Esophagus muscularis mucosa (tissue), 4 donors: ENCODE measurements at regions not wholly inside any gene's neighbourhood (a gene's known extent, or its start where the extent isn't known, plus 50 kb on each side); places are given as distances from the start of the nearest gene placed in this dataset.

Experiments used
- DNase-seq: peaks from one replicate; pipeline ENCODE4 v3.0.0-alpha.2; 2017; ENCODE audit errors: extremely low spot score
- H3K27ac ChIP-seq, 4 donors: fragments of 200-600 bp; sonication (generic); replicated peaks in 1 of 4; 1 replicate in 3 of 4; 2 replicates in 1 of 4; pipeline ENCODE4 v1.5.1; 2016 to 2019; ENCODE audit warnings: mild to moderate bottlenecking in 1 of 4
- H3K27me3 ChIP-seq, 4 donors: fragments of 200-600 bp; sonication (generic); one replicate each; pipeline versions ENCODE4 v1.5.1 to v1.6.0; 2016 to 2019
- H3K36me3 ChIP-seq, 4 donors: fragments of 200-600 bp; sonication (generic); one replicate each; pipeline ENCODE4 v1.5.1; 2016 to 2019
- H3K4me1 ChIP-seq, 4 donors: fragments of 200-600 bp; sonication (generic); one replicate each; pipeline ENCODE4 v1.5.1; 2016 to 2019
- H3K4me3 ChIP-seq, 4 donors: fragments of 200-600 bp; sonication (generic); 1 replicate in 2 of 4; 2 replicates in 2 of 4; pipeline ENCODE4 v1.5.1; 2016 to 2019; ENCODE audit warnings: mild to moderate bottlenecking in 4 of 4, moderate library complexity in 1 of 4
- H3K9me3 ChIP-seq, 4 donors: fragments of 200-600 bp; sonication (generic); 1 replicate in 3 of 4; 2 replicates in 1 of 4; pipeline ENCODE4 v1.5.1; 2016 to 2019
- CTCF ChIP-seq, 3 experiments: fragments of 200-600 bp in 2 of 3; fragments of 450-650 bp in 1 of 3; sonication (generic) in 2 of 3; IDR thresholded peaks; one replicate each; pipeline ENCODE4 v1.5.1; 2017 to 2019; ENCODE audit warnings: antibody characterized with exemption in 3 of 3, mild to moderate bottlenecking in 2 of 3, moderate library complexity in 1 of 3
- EP300 ChIP-seq: sonication (generic); formaldehyde crosslinking; IDR thresholded peaks from one replicate; pipeline ENCODE4 v1.6.1; 2017; ENCODE audit warnings: antibody characterized with exemption
- POLR2A ChIP-seq: fragments of 450-650 bp; IDR thresholded peaks from one replicate; pipeline ENCODE4 v1.6.1; 2017; ENCODE audit warnings: antibody characterized with exemption, moderate library complexity, mild to moderate bottlenecking, low read depth
- POLR2AphosphoS5 ChIP-seq, 2 donors: sonication (generic); formaldehyde crosslinking; IDR thresholded peaks; one replicate each; pipeline ENCODE4 v1.6.1; 2017; ENCODE audit warnings: antibody characterized with exemption in 2 of 2
- WGBS: methylation state at CpG from one replicate; pipeline ENCODE4 v1.1.5; 2018; 5-methylcytosine and 5-hydroxymethylcytosine counted together
- intact Hi-C: fragments of 100-400 bp; cut with DNase I; formaldehyde crosslinking; loops from one replicate; pipeline ENCODE4 v1.15.1; 2023

- no peaks in the 10 kb centered on the region for H3K36me3 ChIP-seq
- no peak overlapping the region for H3K4me3 ChIP-seq
- WGBS: 75% methylated on average over 1 of the region's 1 CpG
- H3K4me1 ChIP-seq: peaks cover 0 to 4% (median 0%) of the 10 kb centered on the region in 4 donors
- H3K27ac ChIP-seq: no peak overlapping the region
- H3K9me3 ChIP-seq: no peaks in the 10 kb centered on the region
- DNase-seq: no peak
- TF ChIP-seq POLR2A (no peak), POLR2AphosphoS5 (IDR thresholded peaks at IDR 0.05) (no peak), EP300 (no peak), CTCF (IDR thresholded peaks at IDR 0.05) (no peak)
- intact Hi-C loops: no loop called here
- no peaks in the 10 kb centered on the region for H3K27me3 ChIP-seq
These were observed 79.8 kb upstream of the OPRM1 start for GRCh38 chr6:153959276-153959675.

- WGBS: 100% methylated on average over 1 of the region's 1 CpG
- Histone ChIP-seq H3K27me3 (no peaks in the 10 kb centered on the region), H3K4me3 (no peak overlapping the region), H3K9me3 (no peaks in the 10 kb centered on the region), H3K36me3 (no peaks in the 10 kb centered on the region), H3K27ac (no peak overlapping the region), H3K4me1 (peaks cover 0 to 4% (median 0%) of the 10 kb centered on the region in 4 donors)
- DNase-seq: no peak
- TF ChIP-seq CTCF (IDR thresholded peaks at IDR 0.05): no peak
- no peak for TF ChIP-seq EP300
- no peak for TF ChIP-seq POLR2AphosphoS5 (IDR thresholded peaks at IDR 0.05)
- TF ChIP-seq POLR2A: no peak
- intact Hi-C loops: no loop called here
These were observed 80.2 kb upstream of the OPRM1 start for GRCh38 chr6:153958860-153959259.

GRCh38 chr6:153957394-153957793 is 81.6 kb upstream of the OPRM1 start:
- H3K4me1 ChIP-seq: peaks cover 0 to 4% (median 0%) of the 10 kb centered on the region in 4 donors
- H3K9me3 ChIP-seq: no peaks in the 10 kb centered on the region
- no peaks in the 10 kb centered on the region for H3K27me3 ChIP-seq
- intact Hi-C loops: no loop called here
- DNase-seq: no peak
- TF ChIP-seq CTCF (IDR thresholded peaks at IDR 0.05) (no peak), EP300 (no peak), POLR2A (no peak), POLR2AphosphoS5 (IDR thresholded peaks at IDR 0.05) (no peak)
- H3K36me3 ChIP-seq: no peaks in the 10 kb centered on the region
- H3K27ac ChIP-seq: no peak overlapping the region
- no peak overlapping the region for H3K4me3 ChIP-seq
- WGBS: 80% methylated on average over 4 of the region's 4 CpGs

- no peak overlapping the region for H3K27ac ChIP-seq
- no peaks in the 10 kb centered on the region for H3K27me3 ChIP-seq
- H3K9me3 ChIP-seq: no peaks in the 10 kb centered on the region
- DNase-seq: no peak
- 51% methylated on average over 2 of the region's 2 CpGs for WGBS
- intact Hi-C loops: no loop called here
- no peaks in the 10 kb centered on the region for H3K36me3 ChIP-seq
- no peak for TF ChIP-seq POLR2A
- no peak for TF ChIP-seq EP300
- no peak for TF ChIP-seq CTCF (IDR thresholded peaks at IDR 0.05)
- H3K4me1 ChIP-seq: peaks cover 0 to 4% (median 0%) of the 10 kb centered on the region in 4 donors
- H3K4me3 ChIP-seq: no peak overlapping the region
These were observed 82.2 kb upstream of the OPRM1 start for GRCh38 chr6:153956808-153957207.

GRCh38 chr6:153949616-153950015 is 89.4 kb upstream of the OPRM1 start:
- Histone ChIP-seq H3K27me3 (no peaks in the 10 kb centered on the region), H3K36me3 (no peaks in the 10 kb centered on the region), H3K27ac (no peak overlapping the region), H3K4me1 (no peaks in the 10 kb centered on the region), H3K9me3 (no peaks in the 10 kb centered on the region), H3K4me3 (no peak overlapping the region)
- WGBS: 60% methylated on average over 4 of the region's 4 CpGs
- no peak for DNase-seq
- intact Hi-C loops: loop anchor here (5.0 kb wide), 1 partner anchor 717 kb away; no protein-coding TSS in a partner anchor
- no peak for TF ChIP-seq CTCF (IDR thresholded peaks at IDR 0.05)
- no peak for TF ChIP-seq POLR2AphosphoS5 (IDR thresholded peaks at IDR 0.05)
- TF ChIP-seq POLR2A: no peak
- TF ChIP-seq EP300: no peak
